HG03108 (cell line): ENCODE measurements at regions not wholly inside any gene's neighbourhood (a gene's known extent, or its start where the extent isn't known, plus 50 kb on each side); places are given as distances from the start of the nearest gene placed in this dataset.

Source experiments
- ATAC-seq: cut with Tn5 transposase; IDR thresholded peaks from one replicate; pipeline ENCODE4 v1.9.1; 2021; ENCODE audit warnings: moderate library complexity; ENCODE audit not compliant: unreplicated experiment

- no peak for ATAC-seq
Observed at GRCh38 chr22:48853627-48854240, 973.9 kb downstream of the BRD1 start.

GRCh38 chr22:48851933-48852549 lies 975.6 kb downstream of the BRD1 start:
- ATAC-seq = no peak

- no peak for ATAC-seq
Observed at GRCh38 chr22:48850658-48851287, 976.9 kb downstream of the BRD1 start.

GRCh38 chr22:48849963-48850657 lies 977.6 kb downstream of the BRD1 start:
- ATAC-seq = no peak

- no peak for ATAC-seq
Observed at GRCh38 chr22:48849219-48849912, 978.3 kb downstream of the BRD1 start.

- ATAC-seq = no peak
Observed at GRCh38 chr22:48846200-48846599, 981.5 kb downstream of the BRD1 start.

GRCh38 chr22:48845356-48845936 lies 982.2 kb downstream of the BRD1 start:
- no peak for ATAC-seq

- ATAC-seq = no peak
Observed at GRCh38 chr22:48844056-48844675, 983.5 kb downstream of the BRD1 start.

GRCh38 chr22:48843640-48844039 lies 984.0 kb downstream of the BRD1 start:
- no peak for ATAC-seq

- ATAC-seq = no peak
Observed at GRCh38 chr22:48842976-48843375, 984.7 kb downstream of the BRD1 start.

GRCh38 chr22:48842583-48842945 lies 985.1 kb downstream of the BRD1 start:
- ATAC-seq = no peak

GRCh38 chr22:48841881-48842582 lies 985.6 kb downstream of the BRD1 start:
- ATAC-seq = no peak

GRCh38 chr22:48840112-48840949 lies 987.3 kb downstream of the BRD1 start:
- no peak for ATAC-seq

- no peak for ATAC-seq
Observed at GRCh38 chr22:48838846-48839730, 988.6 kb downstream of the BRD1 start.

GRCh38 chr22:48838376-48838775 lies 989.3 kb downstream of the BRD1 start:
- no peak for ATAC-seq

- ATAC-seq = no peak
Observed at GRCh38 chr22:48837341-48837935, 990.2 kb downstream of the BRD1 start.

GRCh38 chr22:48836673-48837340 lies 990.9 kb downstream of the BRD1 start:
- no peak for ATAC-seq
